SU-DHL-6 (cell line): ENCODE measurements at regions not wholly inside any gene's neighbourhood (a gene's known extent, or its start where the extent isn't known, plus 50 kb on each side); places are given as distances from the start of the nearest gene placed in this dataset.

ENCODE experiments used
- EZH2phosphoT487 ChIP-seq: fragments of 200-600 bp; sonication (generic), shearing (Covaris generic); conservative IDR thresholded peaks from 2 replicates; pipeline ENCODE4 v1.6.1; 2018; ENCODE audit warnings: mild to moderate bottlenecking, antibody characterized with exemption, low read length, moderate library complexity, mixed read lengths
- TF ChIP-seq, protein P1 (sequence below): fragments of 200-600 bp; sonication (generic); IDR thresholded peaks from one replicate; pipeline ENCODE4 v1.5.1; 2017; ENCODE audit warnings: antibody characterized with exemption, mild to moderate bottlenecking, low read length, moderate library complexity; ENCODE audit not compliant: insufficient read depth, poor library complexity, severe bottlenecking

GRCh38 chr4:124092101-124092500 lies 620.4 kb downstream of the ANKRD50 start:
- no peak for TF ChIP-seq EZH2phosphoT487
- TF ChIP-seq, protein P1, sequence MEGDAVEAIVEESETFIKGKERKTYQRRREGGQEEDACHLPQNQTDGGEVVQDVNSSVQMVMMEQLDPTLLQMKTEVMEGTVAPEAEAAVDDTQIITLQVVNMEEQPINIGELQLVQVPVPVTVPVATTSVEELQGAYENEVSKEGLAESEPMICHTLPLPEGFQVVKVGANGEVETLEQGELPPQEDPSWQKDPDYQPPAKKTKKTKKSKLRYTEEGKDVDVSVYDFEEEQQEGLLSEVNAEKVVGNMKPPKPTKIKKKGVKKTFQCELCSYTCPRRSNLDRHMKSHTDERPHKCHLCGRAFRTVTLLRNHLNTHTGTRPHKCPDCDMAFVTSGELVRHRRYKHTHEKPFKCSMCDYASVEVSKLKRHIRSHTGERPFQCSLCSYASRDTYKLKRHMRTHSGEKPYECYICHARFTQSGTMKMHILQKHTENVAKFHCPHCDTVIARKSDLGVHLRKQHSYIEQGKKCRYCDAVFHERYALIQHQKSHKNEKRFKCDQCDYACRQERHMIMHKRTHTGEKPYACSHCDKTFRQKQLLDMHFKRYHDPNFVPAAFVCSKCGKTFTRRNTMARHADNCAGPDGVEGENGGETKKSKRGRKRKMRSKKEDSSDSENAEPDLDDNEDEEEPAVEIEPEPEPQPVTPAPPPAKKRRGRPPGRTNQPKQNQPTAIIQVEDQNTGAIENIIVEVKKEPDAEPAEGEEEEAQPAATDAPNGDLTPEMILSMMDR: no peak
